ENCODE measurements at regions not wholly inside any gene's neighbourhood (a gene's known extent, or its start where the extent isn't known, plus 50 kb on each side); places are given as distances from the start of the nearest gene placed in this dataset.

- in situ Hi-C loops (cut with MboI; ENCODE audit: low sequenced_read_pairs): no loop called here
- no peak for ATAC-seq (ENCODE audit: low read depth)
These were observed 287.6 kb downstream of the SOX2 start for GRCh38 chr3:181999314-181999713.

More at GRCh38 chr3:181999314-181999713, 287.6 kb downstream of the SOX2 start:
- no CpG with 5 or more reads among the region's 6 CpGs for WGBS, 2 experiments (ENCODE audit: extremely low coverage in 2 of 2, insufficient read length in 1 of 2)
- H2BK20ac ChIP-seq (ENCODE audit: low read depth, low read length): no peak overlapping the region
- ChIA-PET CTCF (no interaction called here), POLR2A (ENCODE audit: unreplicated experiment) (no interaction called here)
- intact Hi-C loops (cut with micrococcal nuclease) (no loop called here), dilution Hi-C loops (cut with HindIII; ENCODE audit: low sequenced_read_pairs, unreplicated experiment) (no loop called here)
- H3K9me1 ChIP-seq (ENCODE audit: insufficient read depth, low read length): no peaks in the 10 kb centered on the region
- H3K36me3 ChIP-seq (ENCODE audit: control insufficient read depth, insufficient read depth, low read length): no peaks in the 10 kb centered on the region
- H3K27ac ChIP-seq (ENCODE audit: insufficient read depth, low read length): no peak overlapping the region
- peaks cover 22% of the 10 kb centered on the region for H3K9me3 ChIP-seq (ENCODE audit: control insufficient read depth, insufficient read depth, low read length)
- no peak overlapping the region for H2AK5ac ChIP-seq (ENCODE audit: low read depth, low read length)
- H3K18ac ChIP-seq (ENCODE audit: low read depth, low read length): no peak overlapping the region
- no peaks in the 10 kb centered on the region for H3K27me3 ChIP-seq (ENCODE audit: control insufficient read depth, insufficient read depth, low read length)
- H2BK5ac ChIP-seq (ENCODE audit: low read depth, low read length, poor library complexity, severe bottlenecking): no peak overlapping the region
- DNase-seq: no peak
- H2AK9ac ChIP-seq (replicated peaks; ENCODE audit: low read depth, low read length, poor library complexity): no peak overlapping the region
- H4K91ac ChIP-seq (ENCODE audit: insufficient read depth, low read depth, low read length): no peak overlapping the region
- no peak overlapping the region for H3K9ac ChIP-seq (ENCODE audit: low read depth, low read length)
- H3K14ac ChIP-seq (replicated peaks; ENCODE audit: low read depth, low read length): no peak overlapping the region
- H4K5ac ChIP-seq (ENCODE audit: low read depth, low read length): no peak overlapping the region
- H3K56ac ChIP-seq (ENCODE audit: extremely low read depth, insufficient read depth, low read length): no peak overlapping the region
- BruUV-seq (replicated peaks): no TSS peak
- no peak overlapping the region for H3K4ac ChIP-seq (ENCODE audit: low read depth, low read length)
- H2AFZ ChIP-seq (replicated peaks; ENCODE audit: low read length, poor library complexity): no peak overlapping the region
- H2BK120ac ChIP-seq (ENCODE audit: low read depth, low read length): no peak overlapping the region
- no peak for TF ChIP-seq ELK1 (IDR thresholded peaks at IDR 0.05; ENCODE audit: borderline replicate concordance, low read depth, low read length)
- no peak for TF ChIP-seq FOS (IDR thresholded peaks at IDR 0.05; ENCODE audit: low read depth, low read length)
- TF ChIP-seq POLR2A (IDR thresholded peaks at IDR 0.05; ENCODE audit: low read depth, low read length): no peak
- no peak for TF ChIP-seq NFE2L2 (IDR thresholded peaks at IDR 0.05; ENCODE audit: low read depth, low read length)
- no peak for TF ChIP-seq MXI1 (IDR thresholded peaks at IDR 0.05; ENCODE audit: borderline replicate concordance, low read depth, low read length)
- TF ChIP-seq SMC3 (IDR thresholded peaks at IDR 0.05; ENCODE audit: low read depth, low read length): no peak
- no peak for TF ChIP-seq MAZ (IDR thresholded peaks at IDR 0.05; ENCODE audit: borderline replicate concordance, low read depth, low read length)
- no peak for TF ChIP-seq RCOR1 (IDR thresholded peaks at IDR 0.05; ENCODE audit: insufficient replicate concordance, low read length)
- TF ChIP-seq RAD21 (IDR thresholded peaks at IDR 0.05; ENCODE audit: low read length): no peak
- TF ChIP-seq, protein P1, sequence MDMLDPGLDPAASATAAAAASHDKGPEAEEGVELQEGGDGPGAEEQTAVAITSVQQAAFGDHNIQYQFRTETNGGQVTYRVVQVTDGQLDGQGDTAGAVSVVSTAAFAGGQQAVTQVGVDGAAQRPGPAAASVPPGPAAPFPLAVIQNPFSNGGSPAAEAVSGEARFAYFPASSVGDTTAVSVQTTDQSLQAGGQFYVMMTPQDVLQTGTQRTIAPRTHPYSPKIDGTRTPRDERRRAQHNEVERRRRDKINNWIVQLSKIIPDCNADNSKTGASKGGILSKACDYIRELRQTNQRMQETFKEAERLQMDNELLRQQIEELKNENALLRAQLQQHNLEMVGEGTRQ (IDR thresholded peaks at IDR 0.05; ENCODE audit: low read depth, low read length): no peak
- H3K4me2 ChIP-seq (ENCODE audit: low read depth, low read length): no peak overlapping the region
- H3K4me1 ChIP-seq (ENCODE audit: control insufficient read depth, insufficient read depth, low read length): no peaks in the 10 kb centered on the region
- no peak overlapping the region for H3K23ac ChIP-seq (ENCODE audit: low read depth, low read length)
- no peak overlapping the region for H2BK15ac ChIP-seq (ENCODE audit: low read depth, low read length)
- no peak overlapping the region for H3K4me3 ChIP-seq (ENCODE audit: insufficient read depth, low read depth, low read length)
- no peaks in the 10 kb centered on the region for H4K20me1 ChIP-seq (ENCODE audit: insufficient read depth, low read length)
- no peaks in the 10 kb centered on the region for H3K79me1 ChIP-seq (ENCODE audit: low read depth in 1 of 2, low read length in 2 of 2)
- H4K8ac ChIP-seq (ENCODE audit: low read depth in 2 of 2, low read length in 2 of 2): no peak overlapping the region
